ENCODE measurements at regions not wholly inside any gene's neighbourhood (a gene's known extent, or its start where the extent isn't known, plus 50 kb on each side); places are given as distances from the start of the nearest gene placed in this dataset.

DNA sequence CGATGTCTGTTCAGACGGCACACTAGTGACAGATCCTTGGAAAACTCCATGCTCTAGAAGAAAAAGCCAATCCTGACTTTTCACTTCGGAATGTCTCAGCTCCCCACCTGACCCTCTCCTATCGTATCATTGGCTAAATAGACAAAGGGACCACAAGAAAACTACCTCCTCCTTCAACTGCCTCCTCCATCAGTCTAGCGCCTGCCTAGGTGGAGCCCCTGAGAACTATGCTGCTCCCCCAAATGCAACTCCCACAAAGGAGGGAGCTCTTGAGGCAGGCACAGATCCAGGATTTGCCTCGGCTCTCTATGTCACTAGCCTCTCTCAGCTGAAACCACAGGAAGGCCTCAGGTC is 148.4 kb downstream of the TOMM20 start:
- TF ChIP-seq TEAD4 (IDR thresholded peaks at IDR 0.05) (no peak), EGR1 (IDR thresholded peaks at IDR 0.05) (no peak), CEBPB (IDR thresholded peaks at IDR 0.05) (no peak), NFIC (IDR thresholded peaks at IDR 0.05) (no peak), ZBTB7A (IDR thresholded peaks at IDR 0.05; ENCODE audit: low read depth) (no peak), EP300 (IDR thresholded peaks at IDR 0.05; ENCODE audit: borderline replicate concordance) (no peak), TCF12 (IDR thresholded peaks at IDR 0.05; ENCODE audit: low read depth) (no peak), RAD21 (IDR thresholded peaks at IDR 0.05; ENCODE audit: low read depth) (no peak), YY1 (IDR thresholded peaks at IDR 0.05; ENCODE audit: low read depth) (no peak), TAF1 (IDR thresholded peaks at IDR 0.05; ENCODE audit: low read depth) (no peak), CREB1 (IDR thresholded peaks at IDR 0.05; ENCODE audit: low read depth) (no peak), FOXM1 (IDR thresholded peaks at IDR 0.05; ENCODE audit: borderline replicate concordance, low read depth) (no peak)
- TF ChIP-seq, protein P1, sequence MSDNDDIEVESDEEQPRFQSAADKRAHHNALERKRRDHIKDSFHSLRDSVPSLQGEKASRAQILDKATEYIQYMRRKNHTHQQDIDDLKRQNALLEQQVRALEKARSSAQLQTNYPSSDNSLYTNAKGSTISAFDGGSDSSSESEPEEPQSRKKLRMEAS (IDR thresholded peaks at IDR 0.05): no peak
- TF ChIP-seq, protein P2, sequence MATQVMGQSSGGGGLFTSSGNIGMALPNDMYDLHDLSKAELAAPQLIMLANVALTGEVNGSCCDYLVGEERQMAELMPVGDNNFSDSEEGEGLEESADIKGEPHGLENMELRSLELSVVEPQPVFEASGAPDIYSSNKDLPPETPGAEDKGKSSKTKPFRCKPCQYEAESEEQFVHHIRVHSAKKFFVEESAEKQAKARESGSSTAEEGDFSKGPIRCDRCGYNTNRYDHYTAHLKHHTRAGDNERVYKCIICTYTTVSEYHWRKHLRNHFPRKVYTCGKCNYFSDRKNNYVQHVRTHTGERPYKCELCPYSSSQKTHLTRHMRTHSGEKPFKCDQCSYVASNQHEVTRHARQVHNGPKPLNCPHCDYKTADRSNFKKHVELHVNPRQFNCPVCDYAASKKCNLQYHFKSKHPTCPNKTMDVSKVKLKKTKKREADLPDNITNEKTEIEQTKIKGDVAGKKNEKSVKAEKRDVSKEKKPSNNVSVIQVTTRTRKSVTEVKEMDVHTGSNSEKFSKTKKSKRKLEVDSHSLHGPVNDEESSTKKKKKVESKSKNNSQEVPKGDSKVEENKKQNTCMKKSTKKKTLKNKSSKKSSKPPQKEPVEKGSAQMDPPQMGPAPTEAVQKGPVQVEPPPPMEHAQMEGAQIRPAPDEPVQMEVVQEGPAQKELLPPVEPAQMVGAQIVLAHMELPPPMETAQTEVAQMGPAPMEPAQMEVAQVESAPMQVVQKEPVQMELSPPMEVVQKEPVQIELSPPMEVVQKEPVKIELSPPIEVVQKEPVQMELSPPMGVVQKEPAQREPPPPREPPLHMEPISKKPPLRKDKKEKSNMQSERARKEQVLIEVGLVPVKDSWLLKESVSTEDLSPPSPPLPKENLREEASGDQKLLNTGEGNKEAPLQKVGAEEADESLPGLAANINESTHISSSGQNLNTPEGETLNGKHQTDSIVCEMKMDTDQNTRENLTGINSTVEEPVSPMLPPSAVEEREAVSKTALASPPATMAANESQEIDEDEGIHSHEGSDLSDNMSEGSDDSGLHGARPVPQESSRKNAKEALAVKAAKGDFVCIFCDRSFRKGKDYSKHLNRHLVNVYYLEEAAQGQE (IDR thresholded peaks at IDR 0.05; ENCODE audit: low read depth): no peak
- TF ChIP-seq, protein P3, sequence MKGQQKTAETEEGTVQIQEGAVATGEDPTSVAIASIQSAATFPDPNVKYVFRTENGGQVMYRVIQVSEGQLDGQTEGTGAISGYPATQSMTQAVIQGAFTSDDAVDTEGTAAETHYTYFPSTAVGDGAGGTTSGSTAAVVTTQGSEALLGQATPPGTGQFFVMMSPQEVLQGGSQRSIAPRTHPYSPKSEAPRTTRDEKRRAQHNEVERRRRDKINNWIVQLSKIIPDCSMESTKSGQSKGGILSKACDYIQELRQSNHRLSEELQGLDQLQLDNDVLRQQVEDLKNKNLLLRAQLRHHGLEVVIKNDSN (IDR thresholded peaks at IDR 0.05): no peak

DNA sequence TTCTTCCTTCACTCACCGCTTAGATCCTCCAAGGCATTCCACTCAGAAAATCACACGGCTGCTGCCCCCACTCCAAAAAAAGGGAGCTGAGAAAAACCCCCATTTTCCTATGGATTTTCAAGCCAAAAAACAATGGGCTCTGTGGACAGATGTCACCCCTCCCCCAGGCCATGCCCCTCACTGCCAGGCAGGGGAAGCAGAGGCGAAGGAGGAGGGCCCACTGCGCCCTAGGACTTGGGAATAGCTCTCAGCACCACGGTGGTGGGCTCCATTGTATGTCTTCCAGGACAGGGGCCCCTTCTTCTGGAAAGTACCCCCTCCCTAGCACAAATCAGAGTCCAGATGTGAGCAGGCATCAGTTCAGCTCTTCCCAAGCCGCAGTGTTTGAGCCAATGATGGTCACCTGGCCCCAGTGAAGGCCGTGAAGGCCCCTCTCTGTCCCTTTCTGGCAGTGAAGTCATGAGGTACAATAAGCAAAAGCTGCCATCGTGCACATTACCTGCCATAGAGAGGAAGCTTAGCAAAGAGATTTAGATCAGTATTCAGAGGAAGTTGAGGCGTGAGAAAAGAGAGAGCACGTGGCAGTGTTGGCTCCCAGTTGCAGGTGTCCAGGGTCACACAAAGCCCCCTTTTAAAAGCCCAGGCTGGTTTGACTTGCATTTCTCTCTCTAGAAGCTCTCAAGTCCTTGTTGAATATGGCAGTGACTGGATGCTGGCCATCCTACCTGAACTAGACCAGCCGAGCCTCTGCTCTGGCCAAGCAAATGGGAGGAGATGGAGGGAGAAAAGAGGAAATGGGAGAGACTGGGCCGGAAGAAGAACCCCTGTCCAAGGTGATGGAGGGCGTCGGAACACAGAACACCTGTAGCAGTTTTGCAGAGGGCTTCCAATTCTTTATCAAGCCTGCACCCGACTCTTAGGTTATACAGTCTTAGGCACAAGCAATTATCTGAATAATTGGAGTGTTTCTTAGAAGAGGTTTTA is 149.0 kb downstream of the TOMM20 start:
- TF ChIP-seq, protein P2 (IDR thresholded peaks at IDR 0.05; ENCODE audit: low read depth): no peak; the same call in 1 of the 2 replicates
- TF ChIP-seq, protein P3 (IDR thresholded peaks at IDR 0.05): no peak
- TF ChIP-seq, protein P1 (IDR thresholded peaks at IDR 0.05): no peak
- TF ChIP-seq EP300 (IDR thresholded peaks at IDR 0.05; ENCODE audit: borderline replicate concordance): no peak
- no peak for TF ChIP-seq ZBTB7A (IDR thresholded peaks at IDR 0.05; ENCODE audit: low read depth)
- TF ChIP-seq CREB1 (IDR thresholded peaks at IDR 0.05; ENCODE audit: low read depth): no peak
- TF ChIP-seq TAF1 (IDR thresholded peaks at IDR 0.05; ENCODE audit: low read depth): no peak
- no peak for TF ChIP-seq TEAD4 (IDR thresholded peaks at IDR 0.05)
- TF ChIP-seq RAD21 (IDR thresholded peaks at IDR 0.05; ENCODE audit: low read depth): no peak
- TF ChIP-seq CEBPB (IDR thresholded peaks at IDR 0.05): no peak
- no peak for TF ChIP-seq TCF12 (IDR thresholded peaks at IDR 0.05; ENCODE audit: low read depth)
- TF ChIP-seq NFIC (IDR thresholded peaks at IDR 0.05): no peak
- TF ChIP-seq EGR1 (IDR thresholded peaks at IDR 0.05): no peak
- TF ChIP-seq FOXM1 (IDR thresholded peaks at IDR 0.05; ENCODE audit: borderline replicate concordance, low read depth): no peak
- no peak for TF ChIP-seq YY1 (IDR thresholded peaks at IDR 0.05; ENCODE audit: low read depth)

DNA sequence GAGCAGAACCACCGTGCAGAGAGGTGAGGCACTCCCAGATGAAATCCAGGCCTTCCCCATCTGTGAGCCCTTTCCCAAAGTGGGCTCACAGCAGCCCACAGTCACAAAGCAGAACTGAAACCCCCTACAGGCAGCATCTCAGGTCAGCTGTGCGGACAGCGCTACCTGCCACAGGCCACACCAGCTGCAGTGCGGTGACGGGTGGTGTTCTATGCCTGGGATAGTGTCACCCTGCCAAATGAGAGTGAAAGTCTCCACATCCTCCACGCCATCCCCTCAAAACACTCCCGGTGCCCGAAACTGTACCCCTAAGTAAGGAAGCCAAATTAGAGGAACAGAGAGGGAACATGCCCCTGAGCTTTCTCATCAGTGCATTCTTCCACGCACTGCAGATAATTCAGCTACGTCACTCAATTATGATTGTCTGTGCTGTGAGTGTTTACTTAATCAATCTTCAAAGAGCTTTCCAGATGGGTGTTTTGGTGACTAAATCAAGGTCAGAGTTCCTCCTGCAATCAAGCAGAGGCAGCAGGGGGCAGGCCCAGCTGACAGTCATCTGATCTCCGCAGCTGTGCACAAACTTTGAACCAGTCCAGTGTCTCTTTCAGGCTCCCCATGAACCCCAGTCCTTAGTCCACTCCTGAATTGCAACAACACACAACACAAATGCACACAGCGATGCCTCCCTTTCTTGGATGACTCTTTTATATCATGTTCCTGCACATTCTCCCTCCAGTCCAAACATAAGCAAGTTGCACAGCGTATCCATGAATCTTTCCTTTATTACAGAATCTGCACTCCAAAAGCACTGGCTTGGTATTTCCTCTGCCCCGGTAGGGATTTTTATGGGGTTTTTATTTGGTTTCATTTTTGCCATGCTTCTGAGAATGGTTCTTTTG is 150.0 kb downstream of the TOMM20 start:
- TF ChIP-seq NFIC (IDR thresholded peaks at IDR 0.05) (no peak), TAF1 (IDR thresholded peaks at IDR 0.05; ENCODE audit: low read depth) (no peak), CEBPB (IDR thresholded peaks at IDR 0.05) (no peak), RAD21 (IDR thresholded peaks at IDR 0.05; ENCODE audit: low read depth) (no peak), ZBTB7A (IDR thresholded peaks at IDR 0.05; ENCODE audit: low read depth) (no peak), TCF12 (IDR thresholded peaks at IDR 0.05; ENCODE audit: low read depth) (no peak), YY1 (IDR thresholded peaks at IDR 0.05; ENCODE audit: low read depth) (no peak), CREB1 (IDR thresholded peaks at IDR 0.05; ENCODE audit: low read depth) (no peak), TEAD4 (IDR thresholded peaks at IDR 0.05) (no peak), EP300 (IDR thresholded peaks at IDR 0.05; ENCODE audit: borderline replicate concordance) (no peak)
- TF ChIP-seq, protein P3 (IDR thresholded peaks at IDR 0.05): no peak

DNA sequence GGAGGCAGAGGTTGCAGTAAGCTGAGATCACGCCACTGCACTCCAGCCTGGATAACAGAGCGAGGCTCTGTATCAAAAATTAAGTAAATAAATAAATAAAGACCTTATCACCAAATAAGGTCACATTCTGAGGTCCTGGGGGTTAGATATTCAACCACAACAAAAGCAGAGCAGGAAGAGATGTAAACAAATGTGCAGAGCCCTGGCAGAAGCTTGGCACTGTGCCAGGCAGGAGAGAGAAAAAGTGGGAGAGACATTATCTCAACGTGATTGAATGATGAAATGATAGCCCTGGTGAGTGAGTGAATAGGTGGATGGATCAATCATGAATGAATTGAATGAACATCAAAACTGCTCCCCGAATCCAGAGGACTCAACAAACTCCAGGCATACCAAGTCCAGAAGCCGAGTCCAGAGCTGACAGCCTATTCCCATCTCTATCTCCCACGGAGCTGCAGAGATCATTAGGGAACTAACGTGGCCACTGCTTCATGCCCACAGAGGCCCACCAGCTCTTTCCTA is 150.7 kb downstream of the TOMM20 start:
- TF ChIP-seq, protein P1 (IDR thresholded peaks at IDR 0.05): no peak
- peak; percentile 69 for TF ChIP-seq NFIC (IDR thresholded peaks at IDR 0.05)
- TF ChIP-seq FOXM1 (IDR thresholded peaks at IDR 0.05; ENCODE audit: borderline replicate concordance, low read depth): no peak
- TF ChIP-seq TEAD4 (IDR thresholded peaks at IDR 0.05): no peak
